Fibroblast of lung (primary cell): ENCODE measurements at regions not wholly inside any gene's neighbourhood (a gene's known extent, or its start where the extent isn't known, plus 50 kb on each side); places are given as distances from the start of the nearest gene placed in this dataset.

Experiments used
- CTCF ChIP-seq, 2 donors: IDR thresholded peaks in 1 of 2; conservative IDR thresholded peaks in 1 of 2; 1 replicate in 1 of 2; 2 replicates in 1 of 2; pipeline ENCODE4 v1.5.1; 2011 to 2012; ENCODE audit warnings: low read length in 2 of 2, control low read depth in 1 of 2, inconsistent platforms in 1 of 2, low read depth in 1 of 2, mild to moderate bottlenecking in 1 of 2
- EZH2 ChIP-seq: IDR thresholded peaks from 2 replicates; pipeline ENCODE4 v1.5.1; 2012; ENCODE audit warnings: low read length, control low read depth, mild to moderate bottlenecking; ENCODE audit errors: missing control alignments

DNA sequence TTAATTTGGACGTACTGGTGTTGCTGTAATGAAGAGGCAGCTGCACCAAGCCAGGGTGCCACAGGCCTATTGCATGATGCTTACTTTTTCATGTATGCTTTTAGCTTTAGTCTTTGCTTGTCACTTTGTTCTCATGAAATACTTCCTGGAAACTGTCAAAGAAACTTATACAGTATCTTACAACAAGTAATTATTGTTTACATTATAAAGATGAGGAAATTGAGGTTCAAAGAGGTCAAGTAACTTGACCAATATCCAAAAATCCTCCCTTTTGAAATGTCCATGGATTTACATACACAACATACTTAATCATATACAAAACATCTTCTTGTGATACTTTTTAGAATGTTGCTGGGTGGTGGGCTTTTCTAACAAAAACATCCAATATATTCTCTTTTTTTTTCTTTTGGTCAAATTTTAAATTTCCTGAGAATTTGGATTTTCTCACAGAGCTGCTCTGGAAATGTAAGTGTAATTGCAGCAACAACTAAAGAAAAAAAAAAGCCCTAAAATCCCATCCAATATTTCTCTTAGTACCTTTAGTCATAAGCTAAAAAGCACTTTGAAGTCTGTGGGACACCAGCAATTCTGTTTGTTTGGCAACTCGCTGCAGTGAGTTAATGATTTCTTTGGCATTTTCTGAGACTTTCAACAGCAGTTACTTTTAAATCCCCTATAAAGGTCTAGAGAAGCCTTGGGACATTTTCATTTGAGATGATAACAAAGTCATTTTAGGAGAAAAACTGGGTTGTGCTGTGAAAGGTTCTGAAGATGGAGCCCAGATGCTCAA, 500.6 kb upstream of the IGFBP3 start:
- TF ChIP-seq EZH2 (no peak), CTCF (conservative IDR thresholded peaks at IDR 0.05 in 1 of 2, IDR thresholded peaks at IDR 0.05 in 1 of 2; ENCODE audit: low read depth in 1 of 2, low read length in 2 of 2) (no peak)
